Left cardiac atrium (tissue), 4 donors: ENCODE measurements at regions not wholly inside any gene's neighbourhood (a gene's known extent, or its start where the extent isn't known, plus 50 kb on each side); places are given as distances from the start of the nearest gene placed in this dataset.
"Not testable (repeated sequence)": the region's sequence is repeated elsewhere in the genome, so short reads cannot be mapped to it uniquely, and the experiment has no call there.

ENCODE experiments used
- ATAC-seq, 2 donors: fragments of 200-7000 bp; cut with Tn5 transposase; one replicate each; pipeline ENCODE4 v1.9.1; 2020; ENCODE audit warnings: mild to moderate bottlenecking in 2 of 2, moderate library complexity in 2 of 2
- DNase-seq: peaks from one replicate; pipeline ENCODE4 v3.0.0-alpha.2; 2020
- intact Hi-C, 2 donors: fragments of 100-400 bp; cut with DNase I; formaldehyde crosslinking; loops; one replicate each; pipeline versions ENCODE4 v1.14.1 to v1.15.1; 2022 to 2023
- donor health status: DM: no; HTN: yes; CAD: no.
- donor health status: DM: no; HTN: yes; CAD: no; lungs with severe emphysema.
- donor health status: DM: yes; HTN: yes; CAD: no.
- donor health status: Dilated cardiomyopathy.

GRCh38 chr1:213773975-213774374, 213.8 kb upstream of the PROX1 start:
- ATAC-seq (no peak), DNase-seq (no peak)
- intact Hi-C loops = no loop called here

- intact Hi-C loops = no loop called here
- DNase-seq (no peak), ATAC-seq (no peak)
Measured at GRCh38 chr1:213776969-213777368, 210.8 kb upstream of the PROX1 start.

GRCh38 chr1:213779228-213779627, 208.5 kb upstream of the PROX1 start:
- ATAC-seq = no peak
- intact Hi-C loops = no loop called here
- no peak for DNase-seq

- intact Hi-C loops = no loop called here
- DNase-seq (no peak), ATAC-seq (no peak)
Measured at GRCh38 chr1:213782941-213783672, 204.7 kb upstream of the PROX1 start.

GRCh38 chr1:213783893-213784292, 203.9 kb upstream of the PROX1 start:
- no peak for DNase-seq
- intact Hi-C loops = no loop called here
- no peak for ATAC-seq

GRCh38 chr1:213786683-213787082, 201.1 kb upstream of the PROX1 start:
- intact Hi-C loops = no loop called here
- no peak for ATAC-seq
- DNase-seq = no peak

GRCh38 chr1:213790565-213790964, 197.2 kb upstream of the PROX1 start:
- DNase-seq (no peak), ATAC-seq (no peak)
- intact Hi-C loops = no loop called here

GRCh38 chr1:213793482-213794067, 194.2 kb upstream of the PROX1 start:
- intact Hi-C loops = no loop called here
- no peak for ATAC-seq
- DNase-seq = no peak

GRCh38 chr1:213796525-213796924, 191.2 kb upstream of the PROX1 start:
- ATAC-seq (no peak), DNase-seq (no peak)
- intact Hi-C loops = no loop called here

- ATAC-seq, intact Hi-C loops, DNase-seq: not testable (repeated sequence)
Measured at GRCh38 chr1:213808288-213808687, 179.5 kb upstream of the PROX1 start.

GRCh38 chr1:213817156-213817555, 170.6 kb upstream of the PROX1 start:
- DNase-seq (no peak), ATAC-seq (no peak)
- intact Hi-C loops = no loop called here

- ATAC-seq = peak in 1 of 2 donors; percentile 40
- DNase-seq = no peak
- intact Hi-C loops = no loop called here
Measured at GRCh38 chr1:213820362-213821149, 167.2 kb upstream of the PROX1 start.

- ATAC-seq = no peak
- no peak for DNase-seq
- intact Hi-C loops = no loop called here
Measured at GRCh38 chr1:213821175-213821942, 166.4 kb upstream of the PROX1 start.

GRCh38 chr1:213821943-213822334, 165.8 kb upstream of the PROX1 start:
- no peak for DNase-seq
- intact Hi-C loops = no loop called here
- no peak for ATAC-seq

GRCh38 chr1:213826891-213827290, 160.9 kb upstream of the PROX1 start:
- no peak for DNase-seq
- ATAC-seq = no peak
- intact Hi-C loops = no loop called here

GRCh38 chr1:213828867-213829266, 158.9 kb upstream of the PROX1 start:
- ATAC-seq (no peak), DNase-seq (no peak)
- intact Hi-C loops = no loop called here

GRCh38 chr1:213829780-213830179, 158.0 kb upstream of the PROX1 start:
- ATAC-seq (no peak), DNase-seq (no peak)
- intact Hi-C loops = no loop called here

- DNase-seq (no peak), ATAC-seq (no peak)
- intact Hi-C loops = no loop called here
Measured at GRCh38 chr1:213830371-213830770, 157.4 kb upstream of the PROX1 start.

GRCh38 chr1:213840575-213840974, 147.2 kb upstream of the PROX1 start:
- DNase-seq (no peak), ATAC-seq (no peak)
- intact Hi-C loops = no loop called here

- intact Hi-C loops = no loop called here
- DNase-seq (no peak), ATAC-seq (no peak)
Measured at GRCh38 chr1:213844632-213845031, 143.1 kb upstream of the PROX1 start.
